NCI-H2227 (cell line): ENCODE measurements at regions not wholly inside any gene's neighbourhood (a gene's known extent, or its start where the extent isn't known, plus 50 kb on each side); places are given as distances from the start of the nearest gene placed in this dataset.
A peak's percentile ranks its signal among the peaks of the same experiment; 100 is the strongest.

Experiments
- DNase-seq: peaks from one replicate; lab custom pipeline; 2025; ENCODE audit not compliant: unreplicated experiment; lab: John Stamatoyannopoulos, UW

DNA sequence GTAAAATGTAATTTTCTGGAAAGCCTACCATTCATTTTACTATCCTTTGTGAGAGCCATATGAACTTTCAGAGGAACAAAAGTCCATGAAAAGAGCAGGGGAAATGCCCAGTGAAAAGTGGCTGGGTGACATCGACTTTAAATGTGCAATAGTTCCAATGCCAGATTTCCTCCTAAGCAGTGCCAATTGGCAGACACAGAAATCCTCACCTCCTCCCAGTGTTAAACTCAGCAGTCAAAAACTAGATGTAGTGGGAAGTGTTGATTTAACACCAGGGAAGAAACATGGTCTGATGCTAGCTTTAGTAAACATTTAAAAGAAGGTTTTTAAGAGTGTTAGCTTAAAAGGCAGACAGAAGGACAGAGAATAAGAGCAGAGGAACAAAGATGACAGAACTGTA is 2055.2 kb downstream of the MAT2B start:
- no peak for DNase-seq

DNA sequence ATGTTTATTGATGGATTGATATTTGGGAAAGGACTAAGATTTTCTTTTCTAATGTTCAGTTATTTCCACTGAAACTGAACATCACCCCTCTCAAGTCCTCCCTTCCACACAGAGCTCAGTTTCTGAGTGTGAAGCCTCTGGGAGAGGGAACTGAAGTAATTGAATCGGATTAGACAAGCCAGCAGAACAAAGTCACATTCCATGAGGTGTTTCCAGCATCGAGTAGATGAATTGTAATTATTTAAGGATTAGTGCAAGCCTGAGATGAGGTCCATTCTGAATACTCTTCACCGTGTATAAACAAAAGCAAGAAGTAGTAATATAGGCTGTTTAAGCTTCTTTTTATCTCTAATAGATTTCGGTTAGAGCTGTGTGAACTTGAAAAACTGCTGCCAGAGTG is 2060.5 kb downstream of the MAT2B start:
- DNase-seq, result no peak

DNA sequence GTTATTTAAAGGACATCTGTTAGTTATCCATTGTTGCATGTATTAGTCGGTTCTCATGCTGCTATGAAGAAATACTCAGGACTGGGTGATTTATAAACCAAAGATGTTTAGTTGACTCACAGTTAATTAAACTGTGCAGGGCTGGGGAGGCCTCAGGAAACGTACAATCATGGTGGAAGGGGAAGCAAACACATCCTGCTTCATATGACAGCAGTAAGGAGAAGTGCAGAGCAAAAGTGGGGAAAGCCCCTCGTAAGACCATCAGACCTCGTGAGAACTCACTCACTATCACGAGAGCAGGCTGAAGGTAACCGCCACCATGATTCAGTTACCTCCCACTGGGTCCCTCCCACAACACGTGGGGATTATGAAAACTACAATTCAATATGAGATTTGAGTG is 2064.1 kb downstream of the MAT2B start:
- DNase-seq, result no peak

DNA sequence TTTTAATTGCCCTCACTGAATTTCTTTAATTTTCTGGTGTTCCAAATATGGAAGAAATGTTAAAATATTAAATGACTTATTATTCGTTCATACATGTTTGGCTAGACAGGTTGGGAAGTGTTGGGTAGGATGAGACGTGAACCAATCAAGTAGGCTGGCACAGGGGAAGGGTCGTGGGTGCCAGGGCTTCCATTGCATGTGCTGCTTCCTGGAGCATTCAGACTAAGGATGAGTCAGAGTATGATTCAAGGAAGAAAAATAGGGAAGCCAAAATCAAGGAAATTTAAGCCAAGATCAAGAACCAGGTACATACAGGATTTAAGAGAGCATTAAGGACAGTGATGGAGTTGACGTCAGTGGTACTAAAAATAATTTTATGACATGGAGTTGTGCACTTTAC is 2068.0 kb downstream of the MAT2B start:
- no peak for DNase-seq

DNA sequence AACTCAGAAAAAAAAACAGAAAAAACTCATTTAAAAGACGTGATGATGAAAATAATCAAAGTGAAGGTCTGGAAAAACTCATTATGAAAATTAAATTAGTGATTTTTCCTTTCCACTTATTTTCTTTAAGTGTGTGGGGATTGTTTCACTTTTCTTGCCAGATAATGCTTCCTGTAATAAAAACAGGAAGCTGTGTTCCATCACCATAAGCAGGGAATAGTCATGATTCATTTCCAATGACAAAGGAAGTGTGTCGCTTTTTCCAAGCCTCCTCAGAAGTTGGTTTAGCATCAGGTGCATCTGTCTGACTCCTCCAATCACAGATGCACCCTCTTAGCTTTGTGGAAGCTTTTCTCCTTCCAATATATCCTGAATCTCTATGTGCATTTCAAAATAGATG is 2068.7 kb downstream of the MAT2B start:
- DNase-seq, result no peak

DNA sequence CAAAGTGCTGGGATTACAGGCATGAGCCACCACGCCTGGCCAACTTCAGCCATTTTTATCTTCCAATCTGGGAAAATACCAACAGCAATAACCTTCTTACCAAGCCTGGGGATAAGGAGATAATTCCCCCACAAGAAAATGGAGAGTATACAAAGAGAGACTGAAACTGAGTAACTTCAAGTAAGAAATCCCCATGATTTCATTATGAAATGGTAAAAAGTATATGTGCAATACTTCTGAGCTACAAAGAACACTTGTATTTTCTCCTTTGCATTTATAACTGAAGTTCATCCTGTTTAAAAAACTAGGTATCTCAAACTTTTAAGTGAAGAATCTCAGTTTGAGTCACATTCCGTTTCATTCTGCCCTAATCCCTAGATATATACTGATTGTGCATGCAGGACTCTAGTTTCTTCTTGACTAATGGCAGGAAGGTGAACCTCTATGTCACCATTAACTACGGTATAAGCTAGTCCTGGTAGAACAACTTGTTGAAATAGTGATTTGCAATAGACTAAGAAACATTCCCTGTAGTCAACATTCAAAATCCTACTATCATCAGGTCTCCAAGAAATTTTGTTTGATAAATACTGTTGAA is 2071.4 kb downstream of the MAT2B start:
- no peak for DNase-seq

DNA sequence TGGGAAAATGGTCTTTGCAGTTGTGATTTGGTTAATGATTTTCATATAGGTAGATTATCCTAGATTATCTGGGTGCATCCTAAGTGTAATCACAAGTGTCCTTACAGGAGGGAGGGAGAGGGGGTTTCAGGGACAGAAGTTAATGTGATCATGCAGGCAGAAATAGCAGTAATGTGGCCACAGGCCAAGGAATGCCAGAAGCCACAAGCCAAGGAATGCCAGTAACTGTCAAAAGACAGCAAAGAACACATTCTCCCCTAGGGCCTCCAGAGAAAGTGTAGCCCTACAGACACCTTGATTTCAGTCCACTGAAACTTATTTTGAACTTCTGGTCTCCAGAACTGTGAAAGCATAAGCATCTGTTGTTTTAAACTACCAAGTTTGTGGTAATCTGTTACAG is 2074.5 kb downstream of the MAT2B start:
- DNase-seq, result no peak

DNA sequence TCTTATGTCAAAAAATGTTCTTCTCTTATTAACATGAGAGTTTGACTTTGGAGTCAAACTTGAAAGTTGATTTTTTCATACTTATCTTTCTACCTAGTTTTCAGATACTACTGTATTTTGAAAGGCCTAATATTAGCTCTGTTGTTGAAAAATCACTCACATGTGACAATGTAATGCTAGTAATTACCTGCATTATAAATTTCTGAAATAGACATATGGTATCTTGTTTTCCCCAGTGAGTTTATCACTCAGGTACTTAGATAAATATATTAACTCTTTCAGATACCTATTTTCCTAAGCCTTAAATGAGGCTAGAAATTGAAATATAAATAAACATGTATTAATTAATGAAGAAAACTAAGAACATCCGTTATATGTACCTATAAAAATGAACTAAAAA is 2089.3 kb downstream of the MAT2B start:
- DNase-seq, result no peak

DNA sequence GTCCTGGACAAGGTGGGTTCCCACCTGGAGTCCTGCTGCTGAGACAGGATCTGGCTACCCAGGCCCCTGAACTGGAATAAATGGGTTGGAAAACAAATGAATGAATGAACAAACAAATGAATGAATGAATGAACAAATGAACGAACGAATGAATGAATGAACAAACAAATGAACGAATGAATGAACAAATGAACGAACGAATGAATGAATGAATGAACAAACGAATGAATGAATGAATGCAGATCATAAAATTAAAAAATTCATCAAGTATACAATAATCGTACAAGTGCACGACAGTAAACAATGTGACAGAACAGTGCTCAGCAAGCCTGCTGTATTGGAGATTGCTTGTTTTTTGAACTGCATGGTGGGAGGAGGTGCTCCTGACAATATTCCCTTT is 2097.1 kb downstream of the MAT2B start:
- no peak for DNase-seq

DNA sequence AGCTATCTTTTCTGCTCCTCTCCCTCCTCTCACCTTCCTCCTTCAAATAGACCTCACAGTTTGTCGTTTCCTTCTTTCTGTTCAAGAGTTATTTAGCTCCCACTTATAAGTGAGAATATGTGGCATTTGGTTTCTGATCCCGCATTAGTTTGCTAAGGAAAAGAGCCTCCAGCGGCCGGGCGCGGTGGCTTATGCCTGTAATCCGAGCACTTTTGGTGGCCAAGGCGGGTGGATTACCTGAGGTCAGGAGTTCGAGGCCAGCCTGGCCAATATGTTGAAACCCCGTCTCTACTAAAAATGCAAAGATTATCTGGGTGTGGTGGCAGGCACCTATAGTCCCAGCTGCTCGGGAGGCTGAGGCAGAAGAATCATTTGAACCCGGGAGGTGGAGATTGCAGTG is 2101.6 kb downstream of the MAT2B start:
- no peak for DNase-seq

DNA sequence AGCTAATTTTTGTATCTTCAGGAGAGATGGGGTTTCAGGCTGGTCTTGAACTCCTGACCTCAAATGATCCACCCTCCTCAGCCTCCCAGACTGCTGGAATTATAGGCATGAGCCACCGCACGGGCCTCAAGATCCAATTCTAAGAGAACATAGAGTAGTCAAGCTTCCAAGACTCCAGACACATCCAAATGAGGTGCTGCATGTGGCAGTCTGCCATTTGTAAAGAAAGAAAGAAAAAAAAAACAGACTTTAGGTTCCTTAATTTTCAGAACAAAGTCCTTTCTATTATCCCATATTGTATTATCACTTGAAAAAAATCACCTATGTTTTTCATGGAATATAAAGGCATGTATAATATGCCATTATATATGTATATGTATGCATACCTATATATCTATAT is 2104.5 kb downstream of the MAT2B start:
- no peak for DNase-seq

DNA sequence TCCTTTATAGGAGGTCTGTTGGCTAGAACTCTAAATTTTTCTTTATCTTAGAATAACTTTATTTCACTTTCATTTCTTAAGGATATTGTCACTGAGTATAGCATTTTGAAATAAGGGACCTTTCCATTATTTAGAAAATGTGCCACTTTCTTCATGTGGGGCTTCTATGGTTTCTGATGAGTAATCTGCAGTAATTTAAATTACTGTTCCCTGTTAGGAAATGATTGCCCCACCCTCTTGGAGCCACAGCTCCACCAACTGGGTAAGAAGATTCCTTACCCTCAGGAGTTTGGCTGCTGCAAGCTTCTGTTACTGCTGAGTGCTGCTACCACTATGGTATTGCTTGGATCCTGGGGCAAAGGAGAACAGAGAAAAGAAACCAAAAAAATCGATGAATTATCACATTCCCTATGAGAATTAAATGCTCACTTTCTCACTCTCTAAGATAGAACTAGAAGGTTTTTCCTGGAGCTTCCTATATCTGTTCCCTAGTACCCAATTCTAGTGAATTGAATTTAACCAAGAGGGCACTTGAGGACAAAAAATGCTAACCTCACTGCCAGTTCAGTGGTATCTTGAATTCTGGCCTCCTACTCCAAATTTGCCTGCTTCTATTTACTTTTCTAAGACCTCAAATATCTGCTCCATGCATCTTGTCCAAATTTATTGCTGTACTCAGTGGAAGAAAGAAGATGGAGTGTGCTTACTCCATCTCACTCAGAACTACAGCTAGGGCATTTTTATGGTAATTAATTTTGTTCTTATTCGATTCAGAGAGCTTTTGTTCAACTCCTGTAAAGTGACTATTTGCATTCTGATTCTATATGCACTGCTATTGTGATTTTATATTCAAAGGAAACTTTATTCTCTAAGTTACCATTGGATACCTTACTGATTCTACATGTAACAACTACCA is 2111.3 kb downstream of the MAT2B start:
- DNase-seq, result no peak

DNA sequence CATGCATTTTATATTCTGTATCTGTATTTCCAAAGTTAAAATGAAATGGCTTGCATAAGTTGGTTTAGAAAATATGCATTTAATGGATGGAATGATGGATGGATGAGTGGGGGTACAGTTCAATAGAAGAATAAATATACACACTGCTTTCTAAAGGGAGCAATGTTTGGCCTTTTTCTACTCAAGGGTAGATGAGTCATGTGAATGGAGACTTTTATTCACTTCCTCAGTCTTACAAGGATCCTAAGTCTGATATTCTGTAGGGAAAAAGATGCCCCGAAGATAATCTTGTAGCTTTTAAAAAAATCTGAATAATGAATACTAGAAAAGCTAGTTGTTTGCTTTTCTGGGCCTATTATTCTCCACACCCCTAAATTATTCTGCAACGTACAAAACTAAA is 2112.1 kb downstream of the MAT2B start:
- no peak for DNase-seq

DNA sequence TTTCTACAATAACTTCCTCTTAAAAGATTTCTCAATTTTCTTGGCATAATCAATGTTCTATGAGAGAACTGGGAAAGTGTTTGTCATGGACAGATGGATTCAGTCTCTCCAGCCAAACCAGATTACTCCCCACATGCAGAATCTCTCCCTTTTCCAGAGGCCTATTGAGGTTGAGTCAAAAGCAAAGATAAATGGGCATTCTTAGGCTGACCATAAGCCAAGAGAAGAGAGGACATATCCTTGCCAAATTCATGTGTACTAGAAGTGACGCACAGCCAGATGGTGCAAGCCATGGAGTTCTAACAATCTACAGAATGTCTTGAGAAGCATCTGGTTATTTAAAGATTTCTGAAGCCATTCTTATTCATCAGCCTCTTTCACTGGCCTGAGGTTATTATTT is 2115.0 kb downstream of the MAT2B start:
- DNase-seq, result no peak

DNA sequence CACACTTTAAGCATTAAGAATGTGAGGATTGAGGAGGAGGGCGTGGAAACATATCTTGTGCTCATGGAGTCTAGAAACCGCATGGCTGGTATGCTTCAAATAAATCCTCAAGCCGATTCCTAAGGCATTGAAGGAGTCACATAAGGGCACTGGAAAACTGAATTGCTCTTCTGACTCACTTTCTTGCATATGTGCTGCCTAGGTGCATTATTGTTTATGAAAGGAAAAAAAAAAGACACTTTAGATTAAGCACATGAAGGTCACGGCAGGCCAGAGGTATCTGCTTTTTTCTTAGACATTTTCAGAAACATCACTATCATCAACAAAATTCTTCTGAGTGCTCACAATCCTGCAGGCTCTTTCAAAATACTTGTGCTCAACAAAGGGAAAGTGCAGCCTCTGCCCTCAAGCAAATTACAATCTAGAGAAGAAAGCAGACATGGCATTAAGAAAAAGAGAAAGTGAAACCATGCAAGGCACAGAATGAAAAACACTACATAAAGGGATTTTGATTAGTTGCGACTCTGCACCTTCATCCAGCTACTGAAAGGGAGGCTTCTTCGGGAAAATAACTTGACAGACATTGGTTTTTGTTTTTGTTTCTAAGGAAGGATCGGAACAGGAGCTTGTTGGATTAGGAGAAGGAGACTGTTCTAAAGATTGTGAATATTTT is 2117.6 kb downstream of the MAT2B start:
- DNase-seq, result no peak

DNA sequence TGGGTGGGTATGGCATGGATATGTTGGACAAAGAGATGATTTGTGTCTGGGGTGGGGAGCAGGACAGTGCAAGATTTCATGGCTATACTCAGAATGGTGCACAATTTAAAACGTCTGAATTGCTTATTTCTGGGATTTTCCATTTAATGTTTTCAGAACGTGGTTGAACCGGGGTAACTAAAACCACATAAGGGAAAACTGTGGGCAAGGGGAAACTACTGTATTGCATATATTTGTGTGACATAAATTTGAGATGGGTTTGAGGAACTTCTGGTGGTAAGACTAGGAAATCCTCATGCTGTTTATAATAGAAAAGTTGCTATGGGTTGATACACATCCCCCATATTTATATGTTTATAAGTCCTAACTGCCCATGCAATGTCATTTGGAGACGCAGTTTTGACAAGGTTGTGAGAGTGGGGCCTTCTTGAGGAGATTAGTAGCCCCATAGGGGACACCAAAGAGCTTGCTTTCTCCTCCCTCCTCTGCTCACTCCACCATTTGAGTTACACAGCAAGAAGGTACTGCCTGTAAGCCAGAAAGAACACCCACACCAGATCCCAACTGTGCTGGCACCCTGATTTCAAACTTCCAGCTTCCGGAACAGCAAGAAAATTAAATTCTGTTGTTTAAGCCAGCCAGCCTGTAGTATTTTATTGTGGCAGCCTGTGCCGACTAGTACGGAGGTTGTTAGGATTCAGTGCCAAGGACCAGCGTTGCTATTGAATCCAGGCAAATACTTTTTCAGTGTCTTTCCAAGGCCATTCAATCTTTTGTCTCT is 2118.9 kb downstream of the MAT2B start:
- no peak for DNase-seq

DNA sequence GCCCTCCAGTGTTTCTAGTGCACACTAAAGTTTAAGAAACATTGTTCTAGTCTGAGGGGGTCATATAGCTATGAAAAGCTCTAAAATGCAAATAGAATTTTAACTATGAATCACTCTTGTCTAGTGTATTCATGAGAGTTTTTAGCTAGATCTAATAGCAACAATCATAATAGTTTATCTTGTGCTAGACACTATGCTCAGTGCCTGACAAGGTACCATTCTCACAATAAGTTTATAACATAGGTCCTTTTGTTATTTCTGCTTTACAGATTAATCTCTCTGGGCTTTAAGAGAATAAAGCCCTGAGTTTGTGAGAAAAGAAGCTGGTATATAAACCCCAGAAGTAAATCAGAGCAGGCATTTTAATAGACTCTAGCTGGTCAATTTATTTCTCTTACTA is 2120.7 kb downstream of the MAT2B start:
- DNase-seq, result no peak

DNA sequence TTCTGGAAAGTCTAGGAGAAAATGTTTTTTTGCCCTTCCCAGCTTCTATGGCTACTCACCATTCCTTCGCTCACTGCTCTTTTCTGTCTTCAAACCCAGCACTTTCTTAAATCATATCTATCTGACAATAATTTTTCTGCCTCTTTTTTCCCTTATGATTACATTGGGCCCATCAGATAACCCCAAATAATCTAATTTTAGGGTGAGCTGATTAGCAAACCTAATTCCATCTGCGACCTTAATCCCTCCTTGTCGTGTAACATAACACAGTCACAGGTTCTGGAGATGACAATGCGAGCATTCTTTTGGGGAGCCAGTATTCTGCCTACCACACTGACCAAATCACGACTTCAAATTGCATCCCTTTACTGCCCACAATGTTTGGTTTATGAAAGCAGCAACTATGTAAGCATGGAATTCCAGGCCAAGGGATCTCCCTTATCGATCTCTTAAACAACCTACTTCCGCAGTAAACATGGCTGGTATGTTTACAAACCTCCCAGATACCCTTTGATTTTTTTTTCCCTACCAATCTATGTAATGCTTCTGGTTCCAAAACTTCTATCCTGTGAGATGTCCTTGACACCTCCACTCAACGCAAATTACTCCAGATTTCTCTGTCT is 2122.2 kb downstream of the MAT2B start:
- DNase-seq, result no peak

DNA sequence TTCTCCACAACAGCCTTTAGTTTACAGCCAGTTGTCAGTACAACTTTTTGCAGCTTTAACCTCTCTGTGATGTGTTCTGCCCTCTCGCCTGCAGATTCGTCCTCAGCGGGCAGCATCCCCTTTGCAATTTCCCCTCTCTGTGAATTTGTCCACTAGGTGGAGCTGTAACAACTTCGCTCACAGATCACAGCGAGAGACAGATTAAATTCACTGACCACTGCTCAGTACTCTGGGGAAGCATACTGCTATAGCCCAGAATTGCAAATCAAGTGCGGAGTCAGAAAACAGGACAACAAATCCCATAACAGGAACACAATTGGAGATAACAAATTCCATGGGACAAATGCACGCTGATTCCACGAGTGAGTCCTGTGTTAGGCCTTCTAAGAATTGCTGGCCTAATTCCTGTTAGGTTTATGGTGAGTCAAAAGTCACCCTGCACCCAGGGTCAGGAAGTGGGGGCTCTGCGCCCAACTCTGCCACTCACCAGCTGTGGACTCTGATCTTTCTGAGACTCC is 2124.9 kb downstream of the MAT2B start:
- DNase-seq, result peak; percentile 27

DNA sequence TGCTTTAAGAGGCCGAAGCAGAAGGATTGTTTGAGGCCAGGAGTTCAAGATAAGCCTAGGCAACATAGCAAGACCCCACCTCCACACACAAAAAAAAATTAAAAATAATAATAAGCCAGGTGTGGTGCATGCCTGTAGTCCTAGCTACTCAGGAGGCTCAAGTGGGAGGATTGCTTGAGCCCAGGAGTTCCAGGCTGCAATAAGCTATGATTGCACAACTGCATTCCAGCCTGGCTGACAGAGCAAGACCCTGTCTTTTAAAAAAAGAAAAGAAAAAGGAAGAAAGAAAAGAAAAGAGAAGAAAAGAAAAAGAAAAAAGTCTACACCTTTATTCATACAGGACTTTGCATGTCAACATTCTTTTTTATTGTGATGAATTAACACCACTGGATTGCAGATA is 2125.8 kb downstream of the MAT2B start:
- no peak for DNase-seq

DNA sequence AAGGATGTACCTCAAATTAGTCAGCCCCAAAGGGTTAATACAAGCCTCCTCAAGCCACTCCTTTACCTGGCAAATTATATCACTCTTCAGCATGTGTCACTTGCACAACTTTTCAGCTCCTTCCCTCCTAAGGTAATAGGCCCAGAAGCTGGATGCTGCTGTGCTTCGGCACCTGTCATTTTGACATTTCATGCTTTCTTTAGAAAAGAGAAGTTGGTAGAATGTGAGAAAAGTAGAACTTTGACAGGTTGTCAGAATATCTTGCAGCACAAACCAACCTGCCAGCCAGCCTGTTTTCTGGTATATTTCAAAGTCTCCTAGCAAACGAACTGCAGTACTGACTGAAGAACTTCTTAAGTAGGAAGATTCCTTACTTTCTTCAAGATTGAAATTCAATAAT is 2136.9 kb downstream of the MAT2B start:
- no peak for DNase-seq
